ENCODE measurements at regions not wholly inside any gene's neighbourhood (a gene's known extent, or its start where the extent isn't known, plus 50 kb on each side); places are given as distances from the start of the nearest gene placed in this dataset.

DNA sequence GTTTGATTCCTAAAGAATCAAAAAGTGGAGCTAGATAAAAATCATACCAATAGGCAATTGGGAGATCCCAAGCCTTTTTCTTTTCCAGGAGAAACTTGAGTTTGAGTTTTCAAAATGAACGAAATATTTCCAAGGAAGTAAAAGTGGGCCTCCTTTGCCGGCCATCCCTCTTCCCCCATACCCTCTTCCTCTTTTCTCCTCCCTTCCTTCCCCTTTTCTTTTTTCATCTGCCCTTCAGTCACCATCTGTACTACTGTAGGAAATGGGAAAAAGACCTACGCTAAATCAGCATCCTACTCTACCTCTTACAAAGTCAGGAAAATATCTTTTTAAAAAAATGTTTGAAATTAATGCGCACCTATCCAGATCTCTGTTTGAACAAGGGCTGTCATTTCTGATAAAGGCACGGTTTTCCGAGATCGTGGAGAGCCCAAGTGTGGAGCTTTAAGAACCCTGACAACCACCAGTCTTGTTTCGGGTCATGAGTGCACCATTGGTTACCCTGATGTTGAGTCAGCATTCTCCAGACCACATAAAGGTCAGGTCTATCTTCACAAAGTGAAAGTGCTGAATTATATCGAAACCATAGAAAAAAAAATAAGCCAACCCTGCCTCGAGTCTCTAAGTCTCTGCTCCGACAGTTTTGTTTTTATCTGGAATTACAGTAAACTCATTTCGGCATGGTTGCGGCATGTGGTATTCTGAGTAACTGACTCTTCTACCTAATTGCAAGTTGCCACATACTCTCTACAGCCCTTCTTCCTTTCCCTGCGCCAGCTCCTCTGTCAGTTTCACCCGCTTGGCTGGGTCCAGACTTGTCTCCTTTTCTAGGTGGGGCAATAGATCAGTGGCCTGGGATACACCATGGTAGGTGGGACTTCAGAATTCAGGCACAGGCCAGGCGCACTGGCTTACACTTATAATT lies 140.2 kb upstream of the KLF3 start:
- Histone ChIP-seq H3K4me1 (ENCODE audit: control insufficient read depth in 1 of 2, insufficient read depth in 2 of 2, low read length in 2 of 2) (no peaks in the 10 kb centered on the region), H3K9me3 (ENCODE audit: control insufficient read depth in 1 of 2, insufficient read depth in 1 of 2, low read depth in 1 of 2, low read length in 2 of 2) (no peaks in the 10 kb centered on the region), H3K36me3 (ENCODE audit: control insufficient read depth in 1 of 2, insufficient read depth in 2 of 2, low read length in 2 of 2) (no peaks in the 10 kb centered on the region), H3K79me2 (ENCODE audit: insufficient read depth, low read length) (no peaks in the 10 kb centered on the region), H4K20me1 (ENCODE audit: insufficient read depth) (no peaks in the 10 kb centered on the region), H3K9ac (ENCODE audit: low read length) (no peak overlapping the region), H3K9me2 (ENCODE audit: insufficient read depth) (no peaks in the 10 kb centered on the region), H3K27ac (ENCODE audit: low read depth, low read length) (no peak overlapping the region), H2AFZ (ENCODE audit: low read depth, low read length, poor library complexity, severe bottlenecking) (no peak overlapping the region), H3K4me2 (ENCODE audit: low read length) (no peak overlapping the region), H3K27me3 (ENCODE audit: insufficient read depth, low read length) (no peaks in the 10 kb centered on the region), H3K4me3 (replicated peaks in 1 of 2; ENCODE audit: low read depth in 1 of 2, low read length in 2 of 2) (no peak overlapping the region)
- DNase-seq (ENCODE audit: low read depth, low spot score): no peak
- ChIA-PET POLR2A (no interaction called here), CTCF (no interaction called here), RAD21 (ENCODE audit: low non-redundant PET in 1 of 2, low total read pairs in 2 of 2, uncharacterized antibody in 2 of 2, unreplicated experiment in 2 of 2) (no interaction called here)
- no peak for ATAC-seq
- TF ChIP-seq, protein P1, sequence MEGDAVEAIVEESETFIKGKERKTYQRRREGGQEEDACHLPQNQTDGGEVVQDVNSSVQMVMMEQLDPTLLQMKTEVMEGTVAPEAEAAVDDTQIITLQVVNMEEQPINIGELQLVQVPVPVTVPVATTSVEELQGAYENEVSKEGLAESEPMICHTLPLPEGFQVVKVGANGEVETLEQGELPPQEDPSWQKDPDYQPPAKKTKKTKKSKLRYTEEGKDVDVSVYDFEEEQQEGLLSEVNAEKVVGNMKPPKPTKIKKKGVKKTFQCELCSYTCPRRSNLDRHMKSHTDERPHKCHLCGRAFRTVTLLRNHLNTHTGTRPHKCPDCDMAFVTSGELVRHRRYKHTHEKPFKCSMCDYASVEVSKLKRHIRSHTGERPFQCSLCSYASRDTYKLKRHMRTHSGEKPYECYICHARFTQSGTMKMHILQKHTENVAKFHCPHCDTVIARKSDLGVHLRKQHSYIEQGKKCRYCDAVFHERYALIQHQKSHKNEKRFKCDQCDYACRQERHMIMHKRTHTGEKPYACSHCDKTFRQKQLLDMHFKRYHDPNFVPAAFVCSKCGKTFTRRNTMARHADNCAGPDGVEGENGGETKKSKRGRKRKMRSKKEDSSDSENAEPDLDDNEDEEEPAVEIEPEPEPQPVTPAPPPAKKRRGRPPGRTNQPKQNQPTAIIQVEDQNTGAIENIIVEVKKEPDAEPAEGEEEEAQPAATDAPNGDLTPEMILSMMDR (IDR thresholded peaks at IDR 0.05 in 2 of 3, conservative IDR thresholded peaks at IDR 0.05 in 1 of 3; ENCODE audit: borderline replicate concordance in 1 of 3, insufficient read depth in 1 of 3, low read depth in 2 of 3, low read length in 2 of 3): no peak
- no peak for TF ChIP-seq YY1 (IDR thresholded peaks at IDR 0.05; ENCODE audit: extremely low read depth, insufficient replicate concordance, low read depth, low read length)
- TF ChIP-seq FOSL1 (IDR thresholded peaks at IDR 0.05; ENCODE audit: low read depth): no peak
- TF ChIP-seq, protein P2, sequence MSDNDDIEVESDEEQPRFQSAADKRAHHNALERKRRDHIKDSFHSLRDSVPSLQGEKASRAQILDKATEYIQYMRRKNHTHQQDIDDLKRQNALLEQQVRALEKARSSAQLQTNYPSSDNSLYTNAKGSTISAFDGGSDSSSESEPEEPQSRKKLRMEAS (IDR thresholded peaks at IDR 0.05): no peak
- TF ChIP-seq, protein P3, sequence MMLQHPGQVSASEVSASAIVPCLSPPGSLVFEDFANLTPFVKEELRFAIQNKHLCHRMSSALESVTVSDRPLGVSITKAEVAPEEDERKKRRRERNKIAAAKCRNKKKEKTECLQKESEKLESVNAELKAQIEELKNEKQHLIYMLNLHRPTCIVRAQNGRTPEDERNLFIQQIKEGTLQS (IDR thresholded peaks at IDR 0.05): no peak
- intact Hi-C loops (cut with micrococcal nuclease): no loop called here
- no TSS peak for BruUV-seq (replicated peaks)
